ENCODE measurements at regions not wholly inside any gene's neighbourhood (a gene's known extent, or its start where the extent isn't known, plus 50 kb on each side); places are given as distances from the start of the nearest gene placed in this dataset.

GRCh38 chr5:125194883-125195282 is 448.4 kb upstream of the ZNF608 start:
- Mint-ChIP-seq H3K27ac (ENCODE audit: unreplicated experiment) (peak overlapping the region; percentile 76), H3K27me3 (ENCODE audit: unreplicated experiment) (peaks cover 2% of the 10 kb centered on the region), H3K4me3 (ENCODE audit: unreplicated experiment) (peak overlapping the region; percentile 12), H3K9me3 (ENCODE audit: unreplicated experiment) (peaks cover 1% of the 10 kb centered on the region), H3K36me3 (ENCODE audit: unreplicated experiment) (no peaks in the 10 kb centered on the region), H3K4me1 (ENCODE audit: low read depth, unreplicated experiment) (peaks cover 74% of the 10 kb centered on the region)
- TF ChIP-seq CTCF (IDR thresholded peaks at IDR 0.05; ENCODE audit: partially characterized antibody, unreplicated experiment), result no peak
- peak; percentile 39 for DNase-seq

DNA sequence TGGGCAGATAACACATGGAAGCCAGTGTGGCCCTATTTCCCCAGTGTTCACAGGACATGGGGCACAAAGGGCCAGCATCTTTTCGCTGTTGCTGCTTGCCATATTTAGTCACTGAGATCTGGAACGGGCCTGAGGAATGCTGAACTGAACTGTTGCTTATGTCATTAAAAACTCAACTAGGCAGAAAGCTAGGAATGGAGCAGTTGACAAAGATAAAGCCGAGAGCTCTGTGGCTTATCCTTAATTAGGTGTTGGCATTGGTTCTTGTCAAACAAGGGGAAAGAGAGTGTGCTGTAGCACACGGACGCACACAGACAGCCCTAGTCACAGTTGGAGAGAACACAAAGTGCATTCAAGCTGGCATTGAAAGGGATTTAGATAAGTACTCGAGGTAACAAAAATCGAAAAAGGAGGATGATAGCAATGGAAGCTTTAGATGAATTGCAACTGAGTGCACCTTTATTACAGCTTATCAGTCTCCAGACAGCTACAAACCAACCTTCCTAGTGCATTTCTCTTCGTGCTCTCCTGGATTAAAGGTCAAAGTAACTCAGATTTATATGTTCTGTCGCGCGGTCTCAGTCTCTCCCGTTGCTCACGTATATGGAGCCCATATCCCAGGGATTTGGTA is 450.2 kb upstream of the ZNF608 start:
- no peak for DNase-seq
- Mint-ChIP-seq H3K4me3 (ENCODE audit: unreplicated experiment) (peak overlapping the region; percentile 32), H3K9me3 (ENCODE audit: unreplicated experiment) (peaks cover 7% of the 10 kb centered on the region), H3K4me1 (ENCODE audit: low read depth, unreplicated experiment) (peaks cover 76% of the 10 kb centered on the region), H3K27ac (ENCODE audit: unreplicated experiment) (peak overlapping the region; percentile 89), H3K36me3 (ENCODE audit: unreplicated experiment) (no peaks in the 10 kb centered on the region), H3K27me3 (ENCODE audit: unreplicated experiment) (peaks cover 4% of the 10 kb centered on the region)
- no peak for TF ChIP-seq CTCF (IDR thresholded peaks at IDR 0.05; ENCODE audit: partially characterized antibody, unreplicated experiment)

DNA sequence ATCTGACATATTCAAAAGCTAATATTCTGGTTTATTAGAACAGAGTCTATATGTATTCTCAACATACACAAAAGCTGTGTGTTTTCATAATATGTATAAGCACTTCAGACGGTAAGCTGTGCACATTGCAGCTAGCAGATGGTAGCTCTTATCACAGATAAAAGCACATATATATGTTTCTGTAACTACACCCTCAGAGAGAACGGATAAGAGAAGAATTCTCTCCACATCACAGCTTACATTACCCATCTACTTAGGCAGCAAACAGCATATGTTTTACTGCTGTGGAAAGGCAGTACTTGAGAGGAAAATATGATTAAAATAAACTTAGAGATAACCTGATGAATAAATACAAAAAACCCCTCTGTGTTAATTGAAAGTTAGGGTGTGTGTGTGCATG is 450.9 kb upstream of the ZNF608 start:
- DNase-seq, result no peak
- H3K4me1 Mint-ChIP-seq (ENCODE audit: low read depth, unreplicated experiment), result peaks cover 76% of the 10 kb centered on the region
- H3K9me3 Mint-ChIP-seq (ENCODE audit: unreplicated experiment), result peaks cover 8% of the 10 kb centered on the region
- H3K4me3 Mint-ChIP-seq (ENCODE audit: unreplicated experiment), result peak overlapping the region; percentile 55
- H3K27ac Mint-ChIP-seq (ENCODE audit: unreplicated experiment), result peak overlapping the region; percentile 89
- no peaks in the 10 kb centered on the region for H3K36me3 Mint-ChIP-seq (ENCODE audit: unreplicated experiment)
- peaks cover 4% of the 10 kb centered on the region for H3K27me3 Mint-ChIP-seq (ENCODE audit: unreplicated experiment)
- no peak for TF ChIP-seq CTCF (IDR thresholded peaks at IDR 0.05; ENCODE audit: partially characterized antibody, unreplicated experiment)

GRCh38 chr5:125198270-125198974 is 452.0 kb upstream of the ZNF608 start:
- Mint-ChIP-seq H3K4me3 (ENCODE audit: unreplicated experiment) (peak overlapping the region; percentile 76), H3K27me3 (ENCODE audit: unreplicated experiment) (peaks cover 4% of the 10 kb centered on the region), H3K4me1 (ENCODE audit: low read depth, unreplicated experiment) (peaks cover 77% of the 10 kb centered on the region), H3K9me3 (ENCODE audit: unreplicated experiment) (peaks cover 8% of the 10 kb centered on the region), H3K27ac (ENCODE audit: unreplicated experiment) (peak overlapping the region; percentile 87), H3K36me3 (ENCODE audit: unreplicated experiment) (no peaks in the 10 kb centered on the region)
- peak; percentile 83 for DNase-seq
- TF ChIP-seq CTCF (IDR thresholded peaks at IDR 0.05; ENCODE audit: partially characterized antibody, unreplicated experiment), result no peak

- no peak for DNase-seq
- H3K27ac Mint-ChIP-seq (ENCODE audit: unreplicated experiment), result peak overlapping the region; percentile 87
- peaks cover 76% of the 10 kb centered on the region for H3K4me1 Mint-ChIP-seq (ENCODE audit: low read depth, unreplicated experiment)
Measured at GRCh38 chr5:125199373-125199772, 452.9 kb upstream of the ZNF608 start.

More at GRCh38 chr5:125199373-125199772, 452.9 kb upstream of the ZNF608 start:
- H3K27me3 Mint-ChIP-seq (ENCODE audit: unreplicated experiment), result peaks cover 4% of the 10 kb centered on the region
- no peak for TF ChIP-seq CTCF (IDR thresholded peaks at IDR 0.05; ENCODE audit: partially characterized antibody, unreplicated experiment)
- H3K36me3 Mint-ChIP-seq (ENCODE audit: unreplicated experiment), result no peaks in the 10 kb centered on the region
- H3K4me3 Mint-ChIP-seq (ENCODE audit: unreplicated experiment), result peak overlapping the region; percentile 60
- H3K9me3 Mint-ChIP-seq (ENCODE audit: unreplicated experiment), result peaks cover 11% of the 10 kb centered on the region

Measured in glutamatergic neuron (in vitro differentiated cells).